Upper lobe of left lung (tissue), 4 donors: ENCODE measurements at regions not wholly inside any gene's neighbourhood (a gene's known extent, or its start where the extent isn't known, plus 50 kb on each side); places are given as distances from the start of the nearest gene placed in this dataset.

Source experiments
- POLR2AphosphoS5 ChIP-seq, 2 donors: sonication (generic); formaldehyde crosslinking; IDR thresholded peaks; one replicate each; pipeline ENCODE4 v1.5.1; 2017; ENCODE audit warnings: antibody characterized with exemption in 2 of 2
- TF ChIP-seq, protein P1 (sequence below), 6 experiments: fragments of 450-650 bp in 4 of 6; fragments of 200-600 bp in 2 of 6; sonication (generic) in 2 of 6; IDR thresholded peaks; one replicate each; pipeline ENCODE4 v1.5.1; 2016 to 2019; ENCODE audit warnings: antibody characterized with exemption in 6 of 6

DNA sequence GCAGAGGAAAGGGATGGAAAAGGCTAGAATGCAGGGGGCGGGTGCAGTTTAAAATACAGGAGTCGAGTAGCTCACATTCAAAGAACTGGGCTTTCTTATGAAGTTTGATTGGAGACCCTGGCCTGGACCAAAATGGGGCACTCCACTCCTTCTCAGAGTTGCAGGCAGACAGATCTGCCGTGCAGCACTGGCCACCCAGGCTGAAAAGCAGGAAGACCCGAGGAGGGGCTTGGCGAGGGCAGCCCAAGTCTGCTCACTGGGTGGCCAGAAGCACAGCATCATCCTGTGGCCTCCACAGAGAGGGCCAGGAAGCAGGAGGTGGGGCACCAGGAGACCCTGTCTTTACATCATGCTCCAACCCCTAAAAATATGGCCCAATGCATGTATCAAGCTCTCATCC is 109.1 kb upstream of the BCL2L14 start:
- TF ChIP-seq, protein P1, sequence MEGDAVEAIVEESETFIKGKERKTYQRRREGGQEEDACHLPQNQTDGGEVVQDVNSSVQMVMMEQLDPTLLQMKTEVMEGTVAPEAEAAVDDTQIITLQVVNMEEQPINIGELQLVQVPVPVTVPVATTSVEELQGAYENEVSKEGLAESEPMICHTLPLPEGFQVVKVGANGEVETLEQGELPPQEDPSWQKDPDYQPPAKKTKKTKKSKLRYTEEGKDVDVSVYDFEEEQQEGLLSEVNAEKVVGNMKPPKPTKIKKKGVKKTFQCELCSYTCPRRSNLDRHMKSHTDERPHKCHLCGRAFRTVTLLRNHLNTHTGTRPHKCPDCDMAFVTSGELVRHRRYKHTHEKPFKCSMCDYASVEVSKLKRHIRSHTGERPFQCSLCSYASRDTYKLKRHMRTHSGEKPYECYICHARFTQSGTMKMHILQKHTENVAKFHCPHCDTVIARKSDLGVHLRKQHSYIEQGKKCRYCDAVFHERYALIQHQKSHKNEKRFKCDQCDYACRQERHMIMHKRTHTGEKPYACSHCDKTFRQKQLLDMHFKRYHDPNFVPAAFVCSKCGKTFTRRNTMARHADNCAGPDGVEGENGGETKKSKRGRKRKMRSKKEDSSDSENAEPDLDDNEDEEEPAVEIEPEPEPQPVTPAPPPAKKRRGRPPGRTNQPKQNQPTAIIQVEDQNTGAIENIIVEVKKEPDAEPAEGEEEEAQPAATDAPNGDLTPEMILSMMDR (IDR thresholded peaks at IDR 0.05): no peak
- TF ChIP-seq POLR2AphosphoS5 (IDR thresholded peaks at IDR 0.05): no peak
